WTC11 (cell line): ENCODE measurements at regions not wholly inside any gene's neighbourhood (a gene's known extent, or its start where the extent isn't known, plus 50 kb on each side); places are given as distances from the start of the nearest gene placed in this dataset.
A peak's percentile ranks its signal among the peaks of the same experiment; 100 is the strongest.

ENCODE experiments used
- ATAC-seq: fragments of 200-7000 bp; cut with Tn5 transposase; 2 replicates; pipeline ENCODE4 v1.10.0; 2021; ENCODE audit warnings: mild to moderate bottlenecking, moderate library complexity
- CTCF ChIA-PET: fragments of 300-600 bp; sonication (Branson Sonifier 250); formaldehyde crosslinking; loops from one replicate; lab custom pipeline; 2021; ENCODE audit warnings: antibody characterized with exemption; lab: Charles Lee
- POLR2A ChIA-PET: fragments of 350-600 bp; sonication (Branson Sonifier 250); formaldehyde crosslinking; loops from one replicate; lab custom pipeline; 2021; ENCODE audit warnings: antibody characterized with exemption; lab: Charles Lee
- DNase-seq: peaks from one replicate; pipeline ENCODE4 v3.0.0; 2021; ENCODE audit warnings: low spot score
- H3K27ac Mint-ChIP-seq: 2 replicates; pipeline ENCODE4 v1.8.0; 2021; ENCODE audit warnings: mixed read lengths
- H3K27me3 Mint-ChIP-seq: 2 replicates; pipeline ENCODE4 v1.8.0; 2021; ENCODE audit warnings: low read depth, mild to moderate bottlenecking, moderate library complexity, mixed read lengths
- H3K36me3 Mint-ChIP-seq: 2 replicates; pipeline ENCODE4 v1.8.0; 2021; ENCODE audit warnings: mixed read lengths
- H3K4me1 Mint-ChIP-seq: 2 replicates; pipeline ENCODE4 v1.8.0; 2022; ENCODE audit warnings: mixed read lengths
- H3K4me3 Mint-ChIP-seq: 2 replicates; pipeline ENCODE4 v1.8.0; 2021; ENCODE audit warnings: mild to moderate bottlenecking, moderate library complexity, mixed read lengths
- H3K9me3 Mint-ChIP-seq: 2 replicates; pipeline ENCODE4 v1.8.0; 2021; ENCODE audit warnings: mixed read lengths
- ATF1 ChIP-seq: sonication (generic); formaldehyde crosslinking; IDR thresholded peaks from 2 replicates; pipeline ENCODE4 v1.8.1; 2023; ENCODE audit warnings: mild to moderate bottlenecking, moderate library complexity, missing genetic modification reagents
- CREB1 ChIP-seq: sonication (generic); formaldehyde crosslinking; IDR thresholded peaks from 2 replicates; pipeline ENCODE4 v1.8.0; 2023; ENCODE audit warnings: mild to moderate bottlenecking, missing genetic modification reagents
- E2F1 ChIP-seq: sonication (generic); formaldehyde crosslinking; IDR thresholded peaks from 2 replicates; pipeline ENCODE4 v1.8.0; 2022; ENCODE audit warnings: mild to moderate bottlenecking, missing genetic modification reagents
- EMX1 ChIP-seq: fragments of 250-450 bp; sonication (Bioruptor Pico); IDR thresholded peaks from 2 replicates; pipeline ENCODE4 v1.8.0; 2021; ENCODE audit warnings: mild to moderate bottlenecking
- ETV6 ChIP-seq: sonication (generic); formaldehyde crosslinking; IDR thresholded peaks from 2 replicates; pipeline ENCODE4 v1.8.1; 2022; ENCODE audit warnings: mild to moderate bottlenecking, missing genetic modification reagents
- HMGA2 ChIP-seq: fragments of 250-450 bp; sonication (Bioruptor Pico); IDR thresholded peaks from 2 replicates; pipeline ENCODE4 v1.4.0; 2021; ENCODE audit warnings: mild to moderate bottlenecking, moderate library complexity
- MYBL2 ChIP-seq: sonication (generic); formaldehyde crosslinking; IDR thresholded peaks from 2 replicates; pipeline ENCODE4 v1.8.1; 2023; ENCODE audit warnings: mild to moderate bottlenecking, moderate library complexity, missing genetic modification reagents
- NR1H2 ChIP-seq: sonication (generic); formaldehyde crosslinking; IDR thresholded peaks from 2 replicates; pipeline ENCODE4 v1.9.0; 2021; ENCODE audit warnings: mild to moderate bottlenecking, moderate library complexity, missing genetic modification reagents
- RELA ChIP-seq: sonication (generic); formaldehyde crosslinking; IDR thresholded peaks from 2 replicates; pipeline ENCODE4 v1.8.1; 2022; ENCODE audit warnings: missing genetic modification reagents, mild to moderate bottlenecking, borderline replicate concordance
- SMAD4 ChIP-seq: sonication (generic); formaldehyde crosslinking; IDR thresholded peaks from 2 replicates; pipeline ENCODE4 v1.8.0; 2022; ENCODE audit warnings: mild to moderate bottlenecking, missing genetic modification reagents
- TEAD4 ChIP-seq: sonication (generic); formaldehyde crosslinking; IDR thresholded peaks from 2 replicates; pipeline ENCODE4 v1.8.0; 2022; ENCODE audit warnings: mild to moderate bottlenecking, missing genetic modification reagents
- ZBTB21 ChIP-seq: sonication (generic); formaldehyde crosslinking; IDR thresholded peaks from 2 replicates; pipeline ENCODE4 v1.8.1; 2023; ENCODE audit warnings: mild to moderate bottlenecking, missing genetic modification reagents, borderline replicate concordance
- ZMAT4 ChIP-seq: fragments of 250-450 bp; sonication (Bioruptor Pico); IDR thresholded peaks from 2 replicates; pipeline ENCODE4 v1.9.0; 2021; ENCODE audit warnings: mild to moderate bottlenecking
- ZNF138 ChIP-seq: sonication (generic); formaldehyde crosslinking; conservative IDR thresholded peaks from 2 replicates; pipeline ENCODE4 v1.8.1; 2022; ENCODE audit warnings: mild to moderate bottlenecking, moderate library complexity, missing genetic modification reagents
- ZNF423 ChIP-seq: fragments of 250-450 bp; sonication (Bioruptor Pico); IDR thresholded peaks from 2 replicates; pipeline ENCODE4 v2.1.2; 2022; ENCODE audit warnings: mild to moderate bottlenecking, moderate library complexity
- ZNF671 ChIP-seq: fragments of 250-450 bp; sonication (Bioruptor Pico); IDR thresholded peaks from 2 replicates; pipeline ENCODE4 v1.8.0; 2021; ENCODE audit warnings: mild to moderate bottlenecking
- TF ChIP-seq, protein P1 (sequence below): sonication (generic); formaldehyde crosslinking; IDR thresholded peaks from 2 replicates; pipeline ENCODE4 v1.8.0; 2023; ENCODE audit warnings: mild to moderate bottlenecking, missing genetic modification reagents
- TF ChIP-seq, protein P2 (sequence below): sonication (generic); formaldehyde crosslinking; IDR thresholded peaks from 2 replicates; pipeline ENCODE4 v1.8.1; 2023; ENCODE audit warnings: mild to moderate bottlenecking, missing genetic modification reagents
- TF ChIP-seq, protein P3 (sequence below): sonication (generic); formaldehyde crosslinking; IDR thresholded peaks from 2 replicates; pipeline ENCODE4 v1.8.1; 2023; ENCODE audit warnings: mild to moderate bottlenecking, missing genetic modification reagents, moderate library complexity
- TF ChIP-seq, protein P4 (sequence below): sonication (generic); formaldehyde crosslinking; IDR thresholded peaks from 2 replicates; pipeline ENCODE4 v1.8.1; 2023; ENCODE audit warnings: mild to moderate bottlenecking, moderate library complexity, missing genetic modification reagents
- TF ChIP-seq, protein P5 (sequence below): sonication (generic); formaldehyde crosslinking; IDR thresholded peaks from 2 replicates; pipeline ENCODE4 v1.8.1; 2023; ENCODE audit warnings: mild to moderate bottlenecking, missing genetic modification reagents, moderate library complexity

- no peak for ATAC-seq
- no peak for TF ChIP-seq TEAD4 (CRISPR knock-in tag)
- no peak for TF ChIP-seq ZNF423
- no peak for TF ChIP-seq CREB1 (CRISPR knock-in tag)
- no peak for TF ChIP-seq SMAD4 (CRISPR knock-in tag)
- TF ChIP-seq ZNF138, result no peak
- TF ChIP-seq ZNF671, result no peak
- TF ChIP-seq, all 79 proteins: peak for 0
- ChIA-PET CTCF (no interaction called here), POLR2A (no interaction called here)
- H3K27me3 Mint-ChIP-seq, result no peaks in the 10 kb centered on the region
- H3K27ac Mint-ChIP-seq, result no peak overlapping the region
- no peaks in the 10 kb centered on the region for H3K36me3 Mint-ChIP-seq
- H3K4me1 Mint-ChIP-seq, result peaks cover 35% of the 10 kb centered on the region
- no peak for DNase-seq
- no peak overlapping the region for H3K4me3 Mint-ChIP-seq
- H3K9me3 Mint-ChIP-seq, result no peaks in the 10 kb centered on the region
Measured at GRCh38 chr15:36400936-36401585, 178.4 kb upstream of the CDIN1 start.

DNA sequence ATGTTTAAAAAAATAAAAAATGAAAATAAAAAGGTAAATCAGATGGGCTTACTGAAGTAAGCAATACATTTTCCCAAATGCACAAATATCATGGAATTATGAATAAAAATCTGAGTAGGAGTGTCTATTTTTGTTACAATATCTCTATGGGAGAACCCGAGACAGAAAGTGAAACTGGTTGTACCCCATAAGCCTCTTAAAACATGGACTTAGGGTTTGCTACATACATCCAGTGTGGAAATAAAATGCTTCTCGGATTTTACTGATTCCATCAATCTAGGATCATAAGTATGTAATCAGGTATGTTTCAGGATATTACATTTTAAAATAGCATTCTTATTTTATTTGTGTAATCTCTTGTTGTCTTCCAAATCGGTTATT lies 177.8 kb upstream of the CDIN1 start:
- Mint-ChIP-seq H3K9me3 (no peaks in the 10 kb centered on the region), H3K27ac (no peak overlapping the region), H3K4me3 (no peak overlapping the region), H3K27me3 (no peaks in the 10 kb centered on the region), H3K36me3 (no peaks in the 10 kb centered on the region), H3K4me1 (peaks cover 40% of the 10 kb centered on the region)
- ATAC-seq (no peak), DNase-seq (no peak)
- POLR2A ChIA-PET, result no interaction called here
- TF ChIP-seq, protein P1, sequence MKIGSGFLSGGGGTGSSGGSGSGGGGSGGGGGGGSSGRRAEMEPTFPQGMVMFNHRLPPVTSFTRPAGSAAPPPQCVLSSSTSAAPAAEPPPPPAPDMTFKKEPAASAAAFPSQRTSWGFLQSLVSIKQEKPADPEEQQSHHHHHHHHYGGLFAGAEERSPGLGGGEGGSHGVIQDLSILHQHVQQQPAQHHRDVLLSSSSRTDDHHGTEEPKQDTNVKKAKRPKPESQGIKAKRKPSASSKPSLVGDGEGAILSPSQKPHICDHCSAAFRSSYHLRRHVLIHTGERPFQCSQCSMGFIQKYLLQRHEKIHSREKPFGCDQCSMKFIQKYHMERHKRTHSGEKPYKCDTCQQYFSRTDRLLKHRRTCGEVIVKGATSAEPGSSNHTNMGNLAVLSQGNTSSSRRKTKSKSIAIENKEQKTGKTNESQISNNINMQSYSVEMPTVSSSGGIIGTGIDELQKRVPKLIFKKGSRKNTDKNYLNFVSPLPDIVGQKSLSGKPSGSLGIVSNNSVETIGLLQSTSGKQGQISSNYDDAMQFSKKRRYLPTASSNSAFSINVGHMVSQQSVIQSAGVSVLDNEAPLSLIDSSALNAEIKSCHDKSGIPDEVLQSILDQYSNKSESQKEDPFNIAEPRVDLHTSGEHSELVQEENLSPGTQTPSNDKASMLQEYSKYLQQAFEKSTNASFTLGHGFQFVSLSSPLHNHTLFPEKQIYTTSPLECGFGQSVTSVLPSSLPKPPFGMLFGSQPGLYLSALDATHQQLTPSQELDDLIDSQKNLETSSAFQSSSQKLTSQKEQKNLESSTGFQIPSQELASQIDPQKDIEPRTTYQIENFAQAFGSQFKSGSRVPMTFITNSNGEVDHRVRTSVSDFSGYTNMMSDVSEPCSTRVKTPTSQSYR (CRISPR knock-in tag), result no peak
- TF ChIP-seq, protein P2, sequence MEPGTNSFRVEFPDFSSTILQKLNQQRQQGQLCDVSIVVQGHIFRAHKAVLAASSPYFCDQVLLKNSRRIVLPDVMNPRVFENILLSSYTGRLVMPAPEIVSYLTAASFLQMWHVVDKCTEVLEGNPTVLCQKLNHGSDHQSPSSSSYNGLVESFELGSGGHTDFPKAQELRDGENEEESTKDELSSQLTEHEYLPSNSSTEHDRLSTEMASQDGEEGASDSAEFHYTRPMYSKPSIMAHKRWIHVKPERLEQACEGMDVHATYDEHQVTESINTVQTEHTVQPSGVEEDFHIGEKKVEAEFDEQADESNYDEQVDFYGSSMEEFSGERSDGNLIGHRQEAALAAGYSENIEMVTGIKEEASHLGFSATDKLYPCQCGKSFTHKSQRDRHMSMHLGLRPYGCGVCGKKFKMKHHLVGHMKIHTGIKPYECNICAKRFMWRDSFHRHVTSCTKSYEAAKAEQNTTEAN (CRISPR knock-in tag), result no peak
- CTCF ChIA-PET, result no interaction called here

- H3K4me1 Mint-ChIP-seq, result peaks cover 57% of the 10 kb centered on the region
- H3K27me3 Mint-ChIP-seq, result no peaks in the 10 kb centered on the region
- H3K9me3 Mint-ChIP-seq, result no peaks in the 10 kb centered on the region
- ATAC-seq (no peak), DNase-seq (no peak)
- TF ChIP-seq RELA (CRISPR knock-in tag), result no peak
- no peak for TF ChIP-seq ZBTB21 (CRISPR knock-in tag)
- TF ChIP-seq, protein P3, sequence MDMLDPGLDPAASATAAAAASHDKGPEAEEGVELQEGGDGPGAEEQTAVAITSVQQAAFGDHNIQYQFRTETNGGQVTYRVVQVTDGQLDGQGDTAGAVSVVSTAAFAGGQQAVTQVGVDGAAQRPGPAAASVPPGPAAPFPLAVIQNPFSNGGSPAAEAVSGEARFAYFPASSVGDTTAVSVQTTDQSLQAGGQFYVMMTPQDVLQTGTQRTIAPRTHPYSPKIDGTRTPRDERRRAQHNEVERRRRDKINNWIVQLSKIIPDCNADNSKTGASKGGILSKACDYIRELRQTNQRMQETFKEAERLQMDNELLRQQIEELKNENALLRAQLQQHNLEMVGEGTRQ (CRISPR knock-in tag), result no peak
- no peak for TF ChIP-seq MYBL2 (CRISPR knock-in tag)
- TF ChIP-seq E2F1, result no peak
- no peak for TF ChIP-seq ETV6 (CRISPR knock-in tag)
- TF ChIP-seq EMX1 (CRISPR knock-in tag), result no peak
- TF ChIP-seq ATF1 (CRISPR knock-in tag), result no peak
- TF ChIP-seq, protein P1 (CRISPR knock-in tag), result no peak
- no peak for TF ChIP-seq HMGA2
- TF ChIP-seq, protein P4, sequence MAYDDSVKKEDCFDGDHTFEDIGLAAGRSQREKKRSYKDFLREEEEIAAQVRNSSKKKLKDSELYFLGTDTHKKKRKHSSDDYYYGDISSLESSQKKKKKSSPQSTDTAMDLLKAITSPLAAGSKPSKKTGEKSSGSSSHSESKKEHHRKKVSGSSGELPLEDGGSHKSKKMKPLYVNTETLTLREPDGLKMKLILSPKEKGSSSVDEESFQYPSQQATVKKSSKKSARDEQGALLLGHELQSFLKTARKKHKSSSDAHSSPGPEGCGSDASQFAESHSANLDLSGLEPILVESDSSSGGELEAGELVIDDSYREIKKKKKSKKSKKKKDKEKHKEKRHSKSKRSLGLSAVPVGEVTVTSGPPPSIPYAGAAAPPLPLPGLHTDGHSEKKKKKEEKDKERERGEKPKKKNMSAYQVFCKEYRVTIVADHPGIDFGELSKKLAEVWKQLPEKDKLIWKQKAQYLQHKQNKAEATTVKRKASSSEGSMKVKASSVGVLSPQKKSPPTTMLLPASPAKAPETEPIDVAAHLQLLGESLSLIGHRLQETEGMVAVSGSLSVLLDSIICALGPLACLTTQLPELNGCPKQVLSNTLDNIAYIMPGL (CRISPR knock-in tag), result no peak
- TF ChIP-seq ZMAT4, result no peak
- TF ChIP-seq, protein P5, sequence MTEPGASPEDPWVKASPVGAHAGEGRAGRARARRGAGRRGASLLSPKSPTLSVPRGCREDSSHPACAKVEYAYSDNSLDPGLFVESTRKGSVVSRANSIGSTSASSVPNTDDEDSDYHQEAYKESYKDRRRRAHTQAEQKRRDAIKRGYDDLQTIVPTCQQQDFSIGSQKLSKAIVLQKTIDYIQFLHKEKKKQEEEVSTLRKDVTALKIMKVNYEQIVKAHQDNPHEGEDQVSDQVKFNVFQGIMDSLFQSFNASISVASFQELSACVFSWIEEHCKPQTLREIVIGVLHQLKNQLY (CRISPR knock-in tag), result no peak
- no peak for TF ChIP-seq NR1H2 (CRISPR knock-in tag)
- H3K27ac Mint-ChIP-seq, result peak overlapping the region; percentile 2; the same call in 1 of the 2 replicates
- H3K36me3 Mint-ChIP-seq, result no peaks in the 10 kb centered on the region
- ChIA-PET POLR2A (no interaction called here), CTCF (no interaction called here)
- no peak overlapping the region; the same call in 1 of the 2 replicates for H3K4me3 Mint-ChIP-seq
Measured at GRCh38 chr15:36403351-36403750, 176.1 kb upstream of the CDIN1 start.
